ENCODE measurements at regions not wholly inside any gene's neighbourhood (a gene's known extent, or its start where the extent isn't known, plus 50 kb on each side); places are given as distances from the start of the nearest gene placed in this dataset.

DNA sequence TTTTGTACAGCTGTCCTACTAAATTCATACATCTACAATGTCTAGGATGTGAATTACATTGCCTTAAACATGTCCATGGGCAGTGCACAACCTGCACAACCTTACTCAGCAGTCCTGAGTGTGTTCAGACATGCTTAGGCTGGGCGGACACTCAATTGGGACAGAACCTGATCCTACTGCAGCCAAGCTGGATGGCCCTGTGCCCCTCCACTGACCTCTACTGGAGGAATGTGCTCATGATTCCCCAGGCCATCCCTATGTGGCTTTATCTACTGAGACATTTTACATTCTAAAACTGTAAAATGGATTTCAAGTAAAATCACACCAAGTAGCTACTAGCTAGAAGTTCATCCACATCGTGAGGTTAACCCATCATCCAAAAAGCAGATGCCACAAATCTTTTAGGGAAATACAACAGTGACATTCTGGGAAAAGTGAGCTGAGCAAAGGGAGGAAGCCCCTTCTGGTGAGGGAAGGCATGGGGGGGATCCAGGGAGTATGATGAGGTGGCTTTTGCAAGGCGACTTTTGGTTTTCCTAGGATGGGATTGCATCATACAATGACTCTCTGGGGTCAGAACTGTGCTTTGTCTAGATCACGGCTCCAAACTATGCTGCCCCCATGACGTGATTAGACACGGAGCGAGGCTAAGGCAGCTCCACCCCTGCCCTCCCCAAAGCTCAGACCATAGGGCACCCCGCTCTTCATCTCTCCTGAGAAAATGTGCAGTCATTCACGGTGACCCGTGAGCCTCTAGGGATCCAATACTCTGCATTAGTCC is 911.7 kb upstream of the TMEM132C start:
- no peaks in the 10 kb centered on the region for H3K4me1 Mint-ChIP-seq
- no peaks in the 10 kb centered on the region for H3K27me3 Mint-ChIP-seq
- no peak overlapping the region for H3K27ac Mint-ChIP-seq
- peaks cover 5% of the 10 kb centered on the region for H3K9me3 Mint-ChIP-seq
- peaks cover 2% of the 10 kb centered on the region for H3K36me3 Mint-ChIP-seq
- no peak overlapping the region for H3K4me3 Mint-ChIP-seq

GRCh38 chr12:127358888-127359287 is 908.1 kb upstream of the TMEM132C start:
- H3K27me3 Mint-ChIP-seq: no peaks in the 10 kb centered on the region
- H3K4me3 Mint-ChIP-seq: no peak overlapping the region
- H3K27ac Mint-ChIP-seq: no peak overlapping the region
- H3K36me3 Mint-ChIP-seq: no peaks in the 10 kb centered on the region
- no peaks in the 10 kb centered on the region for H3K4me1 Mint-ChIP-seq
- no peaks in the 10 kb centered on the region for H3K9me3 Mint-ChIP-seq

DNA sequence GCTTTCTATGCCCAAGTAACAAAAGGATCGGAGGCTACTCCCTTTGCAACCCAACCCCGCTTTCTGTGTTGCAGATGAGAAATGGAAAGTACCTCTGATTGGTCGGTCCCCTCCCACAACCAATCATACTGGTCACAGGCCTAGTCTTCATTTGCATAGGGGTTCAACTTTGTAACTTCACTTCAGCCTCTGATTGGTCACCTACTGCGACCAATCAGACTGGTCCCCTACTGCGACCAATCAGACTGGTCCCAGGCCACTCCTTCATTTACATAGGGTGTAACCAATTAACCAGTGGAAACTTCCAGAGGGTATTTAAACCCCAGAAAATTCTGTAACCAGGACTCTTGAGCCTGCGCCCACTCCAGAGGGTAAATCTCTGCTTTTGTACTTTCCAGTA is 906.4 kb upstream of the TMEM132C start:
- Mint-ChIP-seq H3K27me3 (peaks cover 3% of the 10 kb centered on the region), H3K9me3 (peaks cover 6% of the 10 kb centered on the region), H3K36me3 (no peaks in the 10 kb centered on the region), H3K27ac (no peak overlapping the region), H3K4me3 (no peak overlapping the region), H3K4me1 (no peaks in the 10 kb centered on the region)

- H3K9me3 Mint-ChIP-seq: peaks cover 6% of the 10 kb centered on the region
- peaks cover 3% of the 10 kb centered on the region for H3K27me3 Mint-ChIP-seq
- no peak overlapping the region for H3K4me3 Mint-ChIP-seq
- H3K36me3 Mint-ChIP-seq: no peaks in the 10 kb centered on the region
- no peak overlapping the region for H3K27ac Mint-ChIP-seq
- no peaks in the 10 kb centered on the region for H3K4me1 Mint-ChIP-seq
These were observed 904.8 kb upstream of the TMEM132C start for GRCh38 chr12:127362121-127362520.

DNA sequence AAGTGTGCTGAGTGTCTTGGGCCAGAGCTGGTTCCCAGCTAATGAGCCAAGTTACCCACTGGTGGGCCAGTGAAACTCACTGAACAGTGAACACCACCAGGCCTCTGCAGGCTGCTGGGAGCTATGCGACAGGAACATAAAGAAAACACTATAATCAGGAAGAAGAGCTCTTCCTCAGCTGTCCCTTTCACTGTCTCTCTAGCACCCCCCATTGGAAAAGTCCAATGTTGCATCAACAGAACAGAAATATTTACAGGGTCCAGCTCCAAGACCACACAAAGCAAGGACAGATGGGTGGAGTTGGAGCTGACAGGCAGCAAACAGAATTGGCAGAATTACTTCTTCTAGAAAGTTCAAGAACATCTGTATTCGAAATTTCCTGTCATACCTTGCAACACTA is 903.6 kb upstream of the TMEM132C start:
- Mint-ChIP-seq H3K9me3 (peaks cover 6% of the 10 kb centered on the region), H3K36me3 (no peaks in the 10 kb centered on the region), H3K4me1 (no peaks in the 10 kb centered on the region), H3K27ac (no peak overlapping the region), H3K4me3 (no peak overlapping the region), H3K27me3 (peaks cover 3% of the 10 kb centered on the region)

DNA sequence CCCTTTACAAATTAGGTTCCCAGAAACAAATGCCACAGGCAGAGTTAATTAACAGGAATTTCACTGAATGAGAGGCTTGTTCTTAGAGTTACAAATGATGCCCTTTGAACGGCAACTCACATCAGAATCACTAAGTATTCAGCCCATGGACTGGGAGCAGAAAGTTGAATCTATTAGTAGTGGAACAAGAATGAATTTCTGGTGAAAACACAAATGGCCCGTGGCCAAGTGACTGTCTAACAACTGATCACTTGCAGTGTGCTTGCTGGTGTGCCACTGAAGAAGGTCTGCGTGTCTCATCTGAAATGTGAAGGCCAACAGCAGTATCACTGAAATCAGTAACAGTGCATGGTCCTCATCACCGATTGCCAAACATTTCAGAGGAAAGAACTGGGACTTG is 893.4 kb upstream of the TMEM132C start:
- Mint-ChIP-seq H3K4me1 (no peaks in the 10 kb centered on the region), H3K27ac (no peak overlapping the region), H3K27me3 (peaks cover 4% of the 10 kb centered on the region), H3K36me3 (no peaks in the 10 kb centered on the region), H3K9me3 (no peaks in the 10 kb centered on the region), H3K4me3 (no peak overlapping the region)

DNA sequence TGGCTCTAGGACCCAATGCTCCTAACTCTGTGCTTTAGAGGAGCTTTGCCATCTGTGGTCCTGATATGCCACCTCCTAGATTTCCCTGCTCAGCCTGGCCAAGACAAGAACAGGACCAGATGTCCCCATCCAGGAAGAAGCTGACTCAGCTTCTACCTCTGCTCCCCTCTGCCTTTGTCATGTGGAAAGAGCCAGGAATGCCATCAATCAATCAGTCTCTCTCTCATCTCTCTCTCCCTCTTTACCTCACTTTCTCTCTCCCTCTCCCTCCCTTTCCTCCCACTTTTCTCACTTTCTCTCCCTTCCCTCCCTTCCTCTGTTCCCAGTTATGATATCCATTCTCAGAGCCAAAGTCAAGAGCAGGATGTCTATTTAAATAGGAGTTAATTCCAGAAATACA is 892.5 kb upstream of the TMEM132C start:
- H3K4me3 Mint-ChIP-seq: no peak overlapping the region
- H3K9me3 Mint-ChIP-seq: no peaks in the 10 kb centered on the region
- H3K27ac Mint-ChIP-seq: no peak overlapping the region
- H3K4me1 Mint-ChIP-seq: no peaks in the 10 kb centered on the region
- no peaks in the 10 kb centered on the region for H3K36me3 Mint-ChIP-seq
- H3K27me3 Mint-ChIP-seq: peaks cover 4% of the 10 kb centered on the region

DNA sequence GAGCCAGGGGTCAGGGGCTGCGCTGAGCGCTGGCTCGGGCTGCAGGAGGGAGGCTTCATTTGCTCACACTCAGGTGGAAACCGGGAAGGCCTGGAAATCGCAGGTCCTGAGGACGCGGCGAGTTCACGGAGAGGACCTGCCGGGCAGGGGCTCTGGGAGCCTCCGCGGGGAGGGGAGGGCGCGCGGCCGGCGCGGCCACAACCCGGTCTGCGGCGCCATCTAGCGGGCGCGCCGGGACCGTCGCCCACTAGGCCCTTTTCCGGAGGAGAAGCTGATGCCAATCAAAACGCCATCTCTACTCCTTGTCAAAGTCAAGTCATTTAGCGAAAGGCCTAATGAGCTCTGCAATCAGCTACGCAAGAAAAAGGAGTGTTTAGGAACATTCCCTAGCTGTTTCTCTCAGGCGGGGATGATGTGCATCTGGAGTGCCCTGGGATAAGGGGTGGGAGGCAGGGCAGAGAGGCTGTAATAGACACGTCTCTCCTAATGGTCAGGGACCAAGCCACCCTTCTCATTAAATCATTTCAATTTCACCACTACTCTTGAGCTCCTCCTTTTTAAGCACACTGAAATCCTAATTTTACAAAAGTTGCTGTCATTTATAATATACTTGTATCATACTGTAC is 885.8 kb upstream of the TMEM132C start:
- Mint-ChIP-seq H3K4me1 (no peaks in the 10 kb centered on the region), H3K4me3 (no peak overlapping the region), H3K36me3 (no peaks in the 10 kb centered on the region), H3K27ac (no peak overlapping the region), H3K27me3 (peaks cover 9% of the 10 kb centered on the region), H3K9me3 (no peaks in the 10 kb centered on the region)

GRCh38 chr12:127381681-127382080 is 885.3 kb upstream of the TMEM132C start:
- peaks cover 9% of the 10 kb centered on the region for H3K27me3 Mint-ChIP-seq
- H3K9me3 Mint-ChIP-seq: no peaks in the 10 kb centered on the region
- H3K4me3 Mint-ChIP-seq: no peak overlapping the region
- no peak overlapping the region for H3K27ac Mint-ChIP-seq
- H3K36me3 Mint-ChIP-seq: no peaks in the 10 kb centered on the region
- no peaks in the 10 kb centered on the region for H3K4me1 Mint-ChIP-seq

DNA sequence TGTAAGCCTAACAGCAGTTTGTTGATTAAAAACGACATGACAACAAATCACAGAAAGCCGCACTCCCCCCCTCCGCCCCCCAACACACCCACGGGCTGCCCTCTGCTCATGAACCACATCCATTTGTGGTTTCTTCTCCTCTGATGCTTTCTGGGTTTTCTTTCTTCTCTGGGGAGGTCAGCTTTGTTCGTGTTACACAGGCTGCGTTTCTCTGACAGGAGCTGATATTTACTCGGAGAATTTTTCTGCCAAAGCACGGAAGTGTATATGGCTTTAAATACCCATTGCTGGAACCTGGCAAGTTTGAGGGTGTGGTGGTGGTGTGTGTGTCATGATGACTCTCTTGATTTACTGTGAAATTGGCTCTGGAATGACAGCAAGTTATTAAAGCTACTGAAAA is 883.7 kb upstream of the TMEM132C start:
- Mint-ChIP-seq H3K4me3 (no peak overlapping the region), H3K36me3 (no peaks in the 10 kb centered on the region), H3K4me1 (no peaks in the 10 kb centered on the region), H3K27me3 (peaks cover 9% of the 10 kb centered on the region), H3K27ac (no peak overlapping the region), H3K9me3 (no peaks in the 10 kb centered on the region)

GRCh38 chr12:127386723-127387122 is 880.2 kb upstream of the TMEM132C start:
- Mint-ChIP-seq H3K36me3 (no peaks in the 10 kb centered on the region), H3K9me3 (no peaks in the 10 kb centered on the region), H3K4me3 (no peak overlapping the region), H3K27ac (no peak overlapping the region), H3K27me3 (peaks cover 3% of the 10 kb centered on the region), H3K4me1 (no peaks in the 10 kb centered on the region)

- H3K27ac Mint-ChIP-seq: no peak overlapping the region
- peaks cover 4% of the 10 kb centered on the region for H3K27me3 Mint-ChIP-seq
- H3K9me3 Mint-ChIP-seq: no peaks in the 10 kb centered on the region
- no peak overlapping the region for H3K4me3 Mint-ChIP-seq
- H3K36me3 Mint-ChIP-seq: no peaks in the 10 kb centered on the region
- H3K4me1 Mint-ChIP-seq: no peaks in the 10 kb centered on the region
These were observed 878.0 kb upstream of the TMEM132C start for GRCh38 chr12:127388985-127389384.

DNA sequence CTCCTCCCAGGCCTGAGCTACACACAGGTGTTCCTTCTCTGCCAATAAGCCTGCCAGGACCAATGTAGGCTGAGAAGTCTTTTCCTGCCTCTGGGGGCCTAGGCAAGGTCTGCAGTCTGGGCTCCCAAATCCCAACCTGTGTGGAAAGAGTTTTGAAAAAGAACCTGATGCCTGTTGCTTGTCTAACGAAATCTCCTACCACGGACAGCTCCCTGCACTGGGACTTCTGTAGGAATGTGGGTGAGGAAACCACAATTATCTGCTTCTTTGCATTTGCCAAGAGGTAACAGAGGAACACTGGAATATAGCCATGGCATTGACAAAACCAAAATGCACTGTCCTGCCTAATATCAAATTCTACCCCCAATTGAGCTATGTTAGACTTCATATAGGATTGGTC is 877.0 kb upstream of the TMEM132C start:
- no peak overlapping the region for H3K27ac Mint-ChIP-seq
- no peaks in the 10 kb centered on the region for H3K4me1 Mint-ChIP-seq
- H3K9me3 Mint-ChIP-seq: no peaks in the 10 kb centered on the region
- no peaks in the 10 kb centered on the region for H3K36me3 Mint-ChIP-seq
- H3K4me3 Mint-ChIP-seq: no peak overlapping the region
- peaks cover 4% of the 10 kb centered on the region for H3K27me3 Mint-ChIP-seq

- H3K36me3 Mint-ChIP-seq: no peaks in the 10 kb centered on the region
- H3K4me3 Mint-ChIP-seq: no peak overlapping the region
- peaks cover 4% of the 10 kb centered on the region for H3K27me3 Mint-ChIP-seq
- no peaks in the 10 kb centered on the region for H3K4me1 Mint-ChIP-seq
- no peak overlapping the region for H3K27ac Mint-ChIP-seq
- no peaks in the 10 kb centered on the region for H3K9me3 Mint-ChIP-seq
These were observed 873.5 kb upstream of the TMEM132C start for GRCh38 chr12:127393465-127393864.

- no peak overlapping the region for H3K4me3 Mint-ChIP-seq
- no peak overlapping the region for H3K27ac Mint-ChIP-seq
- H3K9me3 Mint-ChIP-seq: no peaks in the 10 kb centered on the region
- H3K36me3 Mint-ChIP-seq: no peaks in the 10 kb centered on the region
- peaks cover 4% of the 10 kb centered on the region for H3K27me3 Mint-ChIP-seq
- no peaks in the 10 kb centered on the region for H3K4me1 Mint-ChIP-seq
These were observed 873.1 kb upstream of the TMEM132C start for GRCh38 chr12:127393896-127394295.

GRCh38 chr12:127396734-127397133 is 870.2 kb upstream of the TMEM132C start:
- H3K36me3 Mint-ChIP-seq: no peaks in the 10 kb centered on the region
- no peaks in the 10 kb centered on the region for H3K4me1 Mint-ChIP-seq
- no peak overlapping the region for H3K4me3 Mint-ChIP-seq
- H3K27ac Mint-ChIP-seq: no peak overlapping the region
- peaks cover 5% of the 10 kb centered on the region for H3K27me3 Mint-ChIP-seq
- H3K9me3 Mint-ChIP-seq: no peaks in the 10 kb centered on the region
